ENCODE measurements at regions not wholly inside any gene's neighbourhood (a gene's known extent, or its start where the extent isn't known, plus 50 kb on each side); places are given as distances from the start of the nearest gene placed in this dataset.

GRCh38 chr18:40387130-40387787, 1567.8 kb upstream of the PIK3C3 start:
- no peak for DNase-seq

- no peak for DNase-seq
Measured at GRCh38 chr18:40382197-40382596, 1572.8 kb upstream of the PIK3C3 start.

GRCh38 chr18:40380686-40381439, 1574.2 kb upstream of the PIK3C3 start:
- no peak for DNase-seq

GRCh38 chr18:40375837-40376236, 1579.2 kb upstream of the PIK3C3 start:
- no peak for DNase-seq

GRCh38 chr18:40371673-40372072, 1583.4 kb upstream of the PIK3C3 start:
- no peak for DNase-seq

- DNase-seq, result no peak
Measured at GRCh38 chr18:40367576-40367975, 1587.5 kb upstream of the PIK3C3 start.

GRCh38 chr18:40366521-40366920, 1588.5 kb upstream of the PIK3C3 start:
- DNase-seq, result no peak

- DNase-seq, result no peak
Measured at GRCh38 chr18:40365526-40365925, 1589.5 kb upstream of the PIK3C3 start.

GRCh38 chr18:40360558-40360957, 1594.5 kb upstream of the PIK3C3 start:
- DNase-seq, result no peak

- DNase-seq, result no peak
Measured at GRCh38 chr18:40357536-40357935, 1597.5 kb upstream of the PIK3C3 start.

GRCh38 chr18:40356168-40356567, 1598.9 kb upstream of the PIK3C3 start:
- no peak for DNase-seq

GRCh38 chr18:40355726-40356125, 1599.3 kb upstream of the PIK3C3 start:
- no peak for DNase-seq

GRCh38 chr18:40348196-40348595, 1606.8 kb upstream of the PIK3C3 start:
- no peak for DNase-seq

- no peak for DNase-seq
Measured at GRCh38 chr18:40347261-40347660, 1607.8 kb upstream of the PIK3C3 start.

GRCh38 chr18:40346146-40346545, 1608.9 kb upstream of the PIK3C3 start:
- no peak for DNase-seq

- no peak for DNase-seq
Measured at GRCh38 chr18:40341701-40342100, 1613.3 kb upstream of the PIK3C3 start.

GRCh38 chr18:40338284-40338683, 1616.8 kb upstream of the PIK3C3 start:
- no peak for DNase-seq

GRCh38 chr18:40326985-40327384, 1628.0 kb upstream of the PIK3C3 start:
- no peak for DNase-seq

GRCh38 chr18:40325988-40326387, 1629.0 kb upstream of the PIK3C3 start:
- DNase-seq, result no peak

GRCh38 chr18:40314199-40314598, 1640.8 kb upstream of the PIK3C3 start:
- DNase-seq, result no peak

- DNase-seq, result no peak
Measured at GRCh38 chr18:40313030-40313642, 1641.9 kb upstream of the PIK3C3 start.

GRCh38 chr18:40307627-40308026, 1647.4 kb upstream of the PIK3C3 start:
- no peak for DNase-seq

- DNase-seq, result no peak
Measured at GRCh38 chr18:40296717-40297413, 1658.2 kb upstream of the PIK3C3 start.

Measured in inflammatory macrophage treated with lipopolysaccharide for 1 hour (primary cell).